HG03196 (cell line): ENCODE measurements at regions not wholly inside any gene's neighbourhood (a gene's known extent, or its start where the extent isn't known, plus 50 kb on each side); places are given as distances from the start of the nearest gene placed in this dataset.
"Not testable (repeated sequence)": the region's sequence is repeated elsewhere in the genome, so short reads cannot be mapped to it uniquely, and the experiment has no call there.

ENCODE experiments used
- ATAC-seq: cut with Tn5 transposase; IDR thresholded peaks from one replicate; pipeline ENCODE4 v1.9.1; 2021; ENCODE audit not compliant: unreplicated experiment

DNA sequence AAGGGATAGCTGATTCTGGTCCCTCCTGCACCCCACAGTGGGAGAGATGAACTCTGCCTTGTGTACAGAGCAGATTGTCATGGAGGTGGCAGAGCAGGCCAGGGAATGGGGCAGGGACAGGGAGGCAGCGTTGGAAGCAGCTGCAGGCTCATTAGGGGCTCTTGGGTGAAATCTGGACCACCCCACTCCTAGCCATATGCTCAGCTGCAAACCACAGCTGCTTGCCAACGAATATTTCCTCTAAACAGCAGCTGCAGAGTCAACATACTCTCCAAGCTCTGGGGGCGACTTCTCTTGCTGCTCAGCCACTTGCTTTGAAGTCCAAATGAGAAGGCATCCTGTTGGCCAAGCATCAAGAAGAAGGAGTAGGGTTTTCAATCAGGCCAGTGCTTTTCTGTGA, 302.3 kb upstream of the AUTS2 start:
- ATAC-seq: no peak

DNA sequence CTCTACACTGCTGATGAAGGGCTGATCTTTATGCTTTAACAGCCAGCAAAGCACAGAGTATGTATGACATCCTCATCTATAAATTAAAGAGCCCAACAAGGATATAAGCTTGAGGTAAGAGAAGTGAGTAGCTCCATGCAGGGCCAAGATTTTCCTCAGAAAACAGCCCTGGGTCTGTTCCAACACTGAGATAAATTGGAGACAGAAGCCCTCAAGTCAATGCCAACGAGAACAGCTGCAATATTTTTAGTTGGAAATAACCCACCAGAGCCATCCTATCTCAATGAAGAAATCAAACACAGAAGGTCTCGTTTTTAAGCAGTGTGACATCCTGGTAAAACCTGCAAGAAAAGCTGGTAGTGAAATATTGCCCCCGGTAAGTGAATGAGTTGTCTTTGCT, 297.0 kb upstream of the AUTS2 start:
- ATAC-seq: no peak

DNA sequence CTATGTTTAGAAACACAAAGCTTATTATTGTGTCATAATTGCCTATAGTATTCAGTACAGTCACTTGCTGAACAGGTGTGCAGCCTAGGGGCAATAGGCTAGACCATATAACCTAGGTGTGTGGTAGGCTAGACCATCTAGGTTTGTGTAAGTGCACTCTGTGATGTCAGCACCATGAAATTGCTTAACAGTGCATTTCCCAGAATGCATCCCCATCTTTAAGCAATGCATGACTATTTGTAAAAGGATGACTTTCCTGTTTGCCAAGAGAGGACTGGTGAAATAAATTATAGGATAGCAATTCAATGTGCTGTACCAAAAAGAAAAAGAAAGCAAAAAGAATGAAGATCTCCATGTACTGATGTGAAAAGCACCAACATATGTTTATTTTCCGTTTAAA, 288.7 kb upstream of the AUTS2 start:
- no peak for ATAC-seq

DNA sequence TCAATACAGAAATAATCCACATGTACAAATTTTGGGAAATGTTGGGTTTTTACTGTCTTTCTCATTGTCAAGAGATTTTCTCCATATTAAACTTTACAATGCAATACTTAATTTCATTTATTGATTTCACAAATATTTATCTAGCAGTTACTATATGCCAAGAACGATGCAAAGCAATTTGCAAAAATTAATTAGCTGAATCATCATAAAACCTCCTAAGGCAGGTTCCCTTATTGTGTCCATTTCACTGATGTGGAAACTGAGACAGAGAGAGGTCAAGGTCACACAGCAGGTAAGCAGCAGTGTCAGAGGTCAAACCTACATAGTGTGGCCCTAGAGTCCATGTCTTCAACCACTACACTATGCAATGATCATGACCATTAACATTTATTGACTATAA, 286.8 kb upstream of the AUTS2 start:
- ATAC-seq: no peak

DNA sequence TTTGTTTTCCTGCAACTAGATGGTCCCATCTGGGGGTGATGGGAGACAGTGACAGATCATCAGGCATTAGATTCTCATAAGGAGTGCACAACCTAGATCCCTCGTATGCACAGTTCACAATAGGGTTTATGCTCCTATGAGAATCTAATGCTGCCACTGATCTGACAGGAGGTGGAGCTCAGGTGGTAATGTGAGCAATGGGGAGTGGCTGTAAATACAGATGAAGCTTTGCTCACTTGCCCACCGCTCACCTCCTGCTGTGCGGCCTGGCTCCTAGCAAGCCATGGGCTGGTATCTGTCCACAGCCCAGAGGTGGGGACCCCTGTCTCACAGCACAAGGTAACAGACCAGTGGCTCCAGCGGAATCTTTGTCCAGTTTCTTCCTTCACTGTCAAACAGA, 284.4 kb upstream of the AUTS2 start:
- not testable (repeated sequence) for ATAC-seq

DNA sequence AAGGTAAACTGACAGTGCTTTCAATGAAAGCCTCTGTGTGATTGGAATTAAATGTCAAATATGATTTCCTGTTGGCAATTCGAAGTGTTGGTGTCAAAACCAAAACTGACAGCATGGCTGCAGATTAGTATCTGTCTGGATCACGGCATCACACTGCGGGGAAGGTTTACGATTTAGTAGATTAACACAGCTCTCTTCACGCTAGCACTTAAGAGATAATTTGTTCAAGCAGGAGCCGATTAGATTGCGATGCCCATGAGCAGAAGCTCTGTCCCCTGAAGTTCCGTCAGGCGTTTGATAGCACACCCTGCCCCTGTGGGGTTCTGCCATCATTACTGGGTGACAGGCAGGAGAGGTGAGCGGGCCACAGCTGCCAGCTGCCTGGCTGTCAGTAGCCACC, 279.5 kb upstream of the AUTS2 start:
- ATAC-seq: no peak

DNA sequence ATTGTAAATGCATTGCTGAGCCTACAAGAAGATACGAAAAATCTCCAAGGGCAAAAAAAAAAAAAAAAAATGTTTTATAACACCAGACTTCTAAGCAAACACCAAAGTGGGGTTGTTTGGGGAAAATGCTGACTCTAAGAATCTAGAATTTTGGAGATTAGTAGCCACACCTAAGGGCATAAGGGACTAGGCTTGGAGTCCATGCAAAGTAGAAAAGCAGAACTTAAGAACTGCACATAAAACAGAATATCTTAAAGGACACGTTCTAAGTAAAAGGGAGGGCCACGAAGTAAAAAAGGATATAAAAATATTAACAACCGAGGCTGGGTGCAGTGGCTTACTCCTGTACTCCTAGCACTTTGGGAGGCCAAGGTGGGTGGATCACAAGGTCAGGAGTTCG, 269.8 kb upstream of the AUTS2 start:
- ATAC-seq: no peak

DNA sequence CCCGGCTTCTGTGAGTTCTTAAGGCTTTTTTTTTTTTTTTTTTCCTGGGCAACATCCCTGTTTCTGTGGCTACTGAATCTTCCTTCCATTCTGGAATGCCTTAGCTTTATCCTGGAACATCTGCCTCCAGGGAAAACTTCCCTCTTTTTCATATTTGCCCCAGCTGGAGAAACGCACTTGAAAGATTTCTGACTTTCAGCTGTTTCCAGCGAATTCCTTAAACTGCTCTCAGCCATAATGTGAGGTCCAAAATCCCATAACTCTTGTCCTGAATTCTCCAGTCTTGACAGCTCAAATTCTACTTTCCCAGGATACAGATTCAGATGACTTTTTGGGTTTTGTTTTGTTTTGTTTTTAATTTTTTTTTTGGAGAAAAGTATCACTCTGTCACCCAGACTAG, 263.6 kb upstream of the AUTS2 start:
- no peak for ATAC-seq

DNA sequence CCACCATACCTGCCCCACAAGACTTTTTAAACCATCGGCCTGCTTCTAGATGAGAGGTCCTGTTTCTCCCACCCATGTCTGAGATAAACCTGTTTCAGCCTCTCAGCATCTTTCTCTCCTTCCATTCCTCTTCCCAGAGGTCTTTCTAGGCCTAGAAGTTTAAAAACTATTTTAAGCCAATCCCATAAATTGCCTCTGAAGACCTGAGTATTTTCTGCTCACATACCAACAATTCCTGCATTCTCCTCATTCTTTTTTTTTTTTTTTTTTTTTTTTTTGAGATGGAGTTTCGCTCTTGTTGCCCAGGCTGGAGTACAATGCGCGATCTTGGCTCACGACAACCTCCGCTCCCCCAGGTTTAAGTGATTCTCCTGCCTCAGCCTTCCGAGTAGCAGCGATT, 262.9 kb upstream of the AUTS2 start:
- no peak for ATAC-seq

DNA sequence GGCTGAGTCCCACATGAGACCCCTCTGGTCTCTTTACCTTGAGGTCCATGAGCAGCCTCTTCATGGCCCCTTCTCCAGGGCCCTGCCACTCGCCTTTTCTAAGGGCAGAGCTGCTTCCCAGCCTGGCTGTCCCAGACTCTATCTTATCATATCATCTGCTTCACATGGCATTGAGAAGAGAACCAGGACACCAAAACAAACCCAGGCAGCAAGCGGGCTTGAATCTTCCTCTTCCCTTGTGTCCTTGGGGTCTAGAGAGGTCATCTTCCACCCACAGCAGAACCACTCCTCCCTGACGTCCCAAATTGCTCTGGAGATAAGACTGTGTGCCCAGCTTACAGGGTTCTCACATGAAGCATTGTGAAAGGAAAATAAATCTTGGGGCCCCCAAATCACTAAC, 261.3 kb upstream of the AUTS2 start:
- ATAC-seq: no peak

DNA sequence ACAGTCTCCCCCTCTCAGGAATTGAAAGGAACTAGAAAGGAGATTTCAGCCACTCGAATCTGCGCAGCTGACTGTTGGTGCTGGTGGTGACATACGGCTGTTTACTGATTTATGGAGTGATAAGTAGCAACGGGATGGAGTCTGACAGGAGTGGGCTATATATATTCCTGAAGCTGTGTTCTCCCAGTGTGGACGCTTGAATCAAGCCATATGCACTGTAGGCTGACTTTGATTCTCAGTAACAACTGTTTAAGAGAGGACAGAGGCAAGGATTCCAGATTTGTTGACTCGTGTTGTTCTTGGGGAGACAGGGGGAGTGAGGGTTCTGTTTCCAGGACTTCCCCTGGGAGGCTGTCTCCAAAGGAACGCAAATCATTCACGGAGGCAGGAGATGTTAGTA, 260.1 kb upstream of the AUTS2 start:
- ATAC-seq: no peak

DNA sequence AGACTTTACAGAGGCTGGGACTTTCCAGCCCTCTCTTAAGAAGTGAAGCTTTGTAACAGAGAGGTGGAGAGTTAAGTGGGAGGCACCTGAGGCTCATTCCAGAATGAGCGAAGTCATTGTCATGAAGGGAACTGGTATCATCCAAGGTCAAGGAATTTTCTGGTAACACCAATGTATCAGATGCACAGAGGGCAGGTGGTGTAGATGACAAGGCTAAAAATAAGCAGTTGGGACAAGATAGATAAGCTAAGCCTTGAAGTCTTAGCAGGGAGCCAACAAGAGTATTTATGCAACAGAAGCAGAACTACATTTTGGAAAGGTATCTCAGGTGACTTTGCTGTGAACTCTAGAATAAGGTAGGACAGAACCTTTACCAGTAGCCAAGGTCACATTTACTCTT, 257.0 kb upstream of the AUTS2 start:
- no peak for ATAC-seq

DNA sequence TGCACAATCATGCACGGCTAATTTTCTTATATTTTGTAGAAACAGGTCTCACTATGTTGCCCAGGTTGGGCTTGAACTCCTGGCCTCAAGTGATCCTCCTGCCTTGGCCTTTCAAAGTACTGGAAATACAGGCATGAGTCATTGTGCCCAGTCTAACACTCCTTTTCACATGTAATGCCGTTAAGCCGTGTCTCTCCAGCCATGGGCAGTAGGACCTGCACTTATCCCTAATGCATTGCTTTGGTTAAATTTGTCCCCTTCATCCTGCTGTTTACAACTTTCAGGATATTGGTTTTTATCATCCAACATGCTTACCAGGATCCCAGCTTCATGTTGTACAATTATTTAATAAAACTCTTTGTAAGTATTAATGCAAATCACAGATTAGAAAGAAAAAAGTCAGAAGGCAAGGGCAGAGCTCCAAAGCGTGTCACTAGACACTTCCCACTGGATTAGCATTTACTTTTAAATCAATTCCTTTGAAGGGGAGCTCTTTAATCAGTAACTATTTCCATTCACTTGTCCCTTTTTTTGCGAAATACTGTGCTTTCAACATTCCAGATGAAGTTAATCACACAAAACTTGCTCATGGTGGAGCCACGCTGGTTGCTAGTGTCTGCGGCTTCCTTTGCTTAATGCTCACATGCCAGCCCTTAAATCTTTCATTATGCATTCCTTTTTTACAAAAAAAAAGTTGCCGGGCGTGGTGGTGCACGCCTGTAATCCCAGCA, 256.0 kb upstream of the AUTS2 start:
- no peak for ATAC-seq

DNA sequence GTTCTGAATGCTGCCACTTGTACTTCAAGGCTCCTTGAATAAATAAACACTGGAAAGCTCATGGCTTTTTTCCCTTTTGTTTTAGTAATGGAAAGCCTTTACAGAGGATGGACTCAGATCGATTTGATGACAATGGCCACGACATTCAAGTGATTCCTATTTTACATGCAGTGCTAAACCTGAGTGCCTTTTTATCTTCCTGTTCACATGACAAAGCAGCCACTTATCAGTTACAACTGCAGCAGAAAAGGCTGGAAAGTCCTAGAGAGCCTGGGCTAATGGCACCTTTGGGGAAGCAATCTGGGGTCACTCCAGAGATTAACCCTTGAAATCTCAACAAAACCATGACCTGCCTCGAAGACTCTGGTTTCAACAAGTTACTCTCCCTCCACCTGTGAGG, 249.0 kb upstream of the AUTS2 start:
- ATAC-seq: no peak

DNA sequence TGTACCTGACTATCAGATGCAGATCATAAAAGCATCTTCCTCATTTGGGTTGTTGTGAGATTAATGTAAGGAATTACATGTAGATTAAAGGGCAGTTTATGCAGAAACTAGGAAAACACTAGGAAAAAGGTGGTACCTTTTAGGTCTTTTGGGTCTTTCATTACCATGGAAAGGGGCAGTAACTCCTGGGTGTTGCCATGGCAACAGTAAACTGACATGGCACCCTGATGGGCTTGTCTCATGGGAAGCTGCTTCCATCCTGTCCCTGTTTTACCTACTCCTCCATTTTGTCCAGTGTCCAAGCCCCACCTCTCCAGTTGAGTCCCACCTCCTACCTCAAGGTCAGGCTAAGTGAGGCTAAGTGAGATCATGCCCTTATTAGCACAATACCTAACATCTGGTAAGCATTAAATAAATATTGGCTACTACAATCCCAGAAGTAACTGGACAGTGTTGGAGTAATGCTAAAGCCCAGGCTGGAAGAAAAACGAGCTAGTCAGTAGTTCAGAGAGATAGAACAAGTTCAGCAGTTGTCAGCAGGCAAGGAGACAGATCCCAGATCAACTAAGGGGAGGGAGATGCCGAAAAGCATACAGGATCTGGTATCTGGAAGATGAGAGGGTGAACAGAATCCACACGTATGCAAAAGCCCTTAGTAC, 240.0 kb upstream of the AUTS2 start:
- ATAC-seq: no peak

DNA sequence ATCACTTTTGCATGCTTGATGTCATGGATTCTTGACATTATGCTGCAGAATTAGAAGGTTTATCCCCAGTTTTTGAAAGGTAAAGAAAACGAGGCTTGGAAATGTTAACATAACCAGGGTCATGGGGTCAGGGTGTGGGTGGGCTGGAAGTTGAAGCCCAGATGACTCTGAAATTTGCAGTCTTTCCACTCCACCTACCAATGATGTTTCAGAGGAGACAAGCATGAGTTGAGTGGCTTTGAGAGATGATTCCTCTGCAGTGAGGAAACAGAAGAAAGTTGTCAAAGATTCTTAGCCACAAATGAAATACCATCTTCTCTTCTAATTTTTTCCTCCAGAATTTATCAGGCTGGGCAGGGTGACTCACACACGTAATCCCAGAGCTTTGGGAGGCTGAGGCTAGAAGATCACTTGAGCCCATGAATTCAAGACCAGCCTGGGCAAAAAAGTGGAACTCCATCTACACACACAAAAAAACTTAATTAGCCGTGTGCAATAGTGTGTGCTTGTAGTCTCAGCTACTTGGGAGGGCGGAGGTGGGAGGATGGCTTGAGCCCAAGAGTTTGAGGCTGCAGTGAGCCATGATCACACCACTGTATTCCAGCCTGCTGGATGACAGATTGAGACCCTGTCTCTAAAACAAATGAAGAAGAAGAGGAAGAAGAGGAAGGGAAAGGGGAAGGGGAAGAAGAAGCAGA, 239.1 kb upstream of the AUTS2 start:
- ATAC-seq: no peak

DNA sequence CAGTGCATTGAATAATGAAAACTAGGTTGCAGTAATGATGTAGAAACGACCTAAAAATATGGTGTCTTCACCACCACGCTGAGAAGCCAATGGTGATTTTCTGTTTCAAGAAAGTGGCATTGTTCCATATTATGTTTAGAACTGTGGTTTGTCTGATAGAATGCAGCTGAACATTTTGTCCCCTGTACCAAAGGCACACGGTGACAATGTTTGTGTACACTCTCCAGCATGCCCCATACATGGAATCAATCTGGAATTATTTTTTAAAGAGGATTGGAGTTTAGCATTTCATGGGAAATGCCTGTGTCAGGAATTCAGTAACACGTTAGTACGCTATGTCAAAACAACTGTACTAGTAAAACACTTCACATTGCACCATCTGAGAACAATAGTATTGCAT, 237.4 kb upstream of the AUTS2 start:
- ATAC-seq: no peak

DNA sequence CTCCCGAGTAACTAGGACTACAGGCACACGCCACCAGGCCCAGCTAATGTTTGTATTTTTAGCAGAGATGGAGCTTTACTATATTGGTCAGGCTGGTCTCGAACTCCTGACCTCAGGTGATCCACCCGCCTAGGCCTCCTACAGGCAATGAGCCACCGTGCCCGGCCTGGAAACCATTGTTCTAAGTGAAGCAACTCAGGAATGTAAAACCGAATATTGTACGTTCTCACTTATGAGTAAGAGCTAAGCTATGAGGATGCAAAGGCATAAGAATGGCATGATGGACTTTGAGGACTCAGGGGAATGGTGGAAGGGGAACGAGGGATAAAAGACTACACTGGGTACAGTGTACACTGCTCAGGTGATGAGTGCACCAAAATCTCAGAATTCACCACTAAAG, 235.1 kb upstream of the AUTS2 start:
- no peak for ATAC-seq

DNA sequence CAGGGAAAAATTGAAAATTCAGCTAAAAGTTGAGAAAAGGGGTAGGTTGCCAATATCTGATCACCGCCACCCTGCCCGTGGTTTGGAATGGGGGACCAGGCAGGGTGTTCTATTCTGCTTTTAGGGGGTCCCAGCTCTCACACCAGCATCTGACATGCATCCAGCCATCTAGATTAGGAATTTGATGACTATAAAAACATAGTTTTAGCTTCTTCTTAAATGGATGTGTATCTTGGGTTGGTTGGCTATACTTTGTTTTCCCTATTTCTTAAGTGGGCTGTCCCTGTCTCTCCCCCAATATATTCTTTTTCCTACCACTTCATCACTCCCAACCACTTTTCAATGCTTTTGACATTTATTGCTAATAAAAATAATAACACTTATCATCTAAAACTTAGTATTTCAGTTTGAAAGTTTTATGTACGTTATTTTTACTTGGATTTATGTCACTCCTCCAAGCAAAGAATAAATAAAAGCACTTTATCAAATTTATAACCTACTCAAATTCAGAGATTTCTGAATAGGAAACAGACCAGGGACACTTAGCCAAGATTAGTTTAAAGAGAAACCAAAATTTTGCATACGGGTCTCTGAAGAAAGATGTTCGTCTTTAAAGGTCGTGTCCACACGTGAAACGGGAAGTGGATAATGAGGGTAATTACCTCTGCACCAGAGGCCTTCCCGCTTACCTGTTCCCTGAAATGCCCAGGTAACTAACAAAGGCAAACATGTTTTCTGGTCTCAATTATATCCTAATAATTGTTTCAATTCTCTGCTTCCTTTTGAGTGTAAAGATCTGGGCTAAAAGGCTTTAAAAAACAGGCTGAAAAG, 233.2 kb upstream of the AUTS2 start:
- ATAC-seq: no peak

DNA sequence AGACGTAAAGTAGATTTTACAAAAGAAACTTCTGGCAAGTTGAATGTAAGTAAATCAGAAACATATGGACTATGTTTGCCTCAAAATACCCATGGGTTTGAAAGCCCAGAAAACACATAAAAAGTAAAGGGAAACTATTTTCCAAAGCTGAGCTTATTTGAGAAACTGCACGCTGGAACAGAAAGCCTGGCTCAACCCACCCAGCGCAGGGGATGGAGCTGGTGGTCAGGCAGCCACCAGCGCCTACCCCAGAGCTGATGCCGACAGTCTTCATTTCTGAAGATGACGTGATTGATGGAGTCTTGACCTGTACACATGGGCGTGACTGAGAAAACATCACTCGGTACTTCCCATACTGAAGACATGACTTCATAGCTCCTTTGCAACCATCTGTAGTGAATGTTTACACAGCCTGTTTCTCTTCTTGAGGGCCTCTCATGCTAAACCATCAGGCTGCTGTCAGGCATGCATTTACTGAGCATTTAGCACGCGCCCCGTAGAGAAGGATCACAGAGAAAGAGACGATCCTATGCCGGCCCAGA, 232.6 kb upstream of the AUTS2 start:
- ATAC-seq: no peak

DNA sequence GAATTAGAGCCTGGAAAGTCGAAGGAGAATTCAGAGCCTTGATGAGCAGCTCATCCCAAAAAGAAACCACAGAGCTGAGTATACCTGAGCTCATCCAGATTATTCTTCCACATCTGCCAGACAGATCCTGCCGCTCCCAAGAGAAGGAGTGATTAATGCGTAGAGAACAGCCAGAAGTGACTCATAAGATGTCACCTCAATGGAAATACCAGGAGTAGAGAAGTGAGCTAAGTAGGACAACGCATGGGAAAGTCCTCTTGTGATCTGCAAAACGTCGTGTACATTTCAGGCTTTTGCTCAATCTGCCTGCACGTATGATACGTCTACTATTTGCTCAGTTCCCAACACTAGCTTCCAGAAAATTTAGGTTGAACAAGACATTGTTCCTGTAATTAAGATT, 230.5 kb upstream of the AUTS2 start:
- no peak for ATAC-seq
